ENCODE measurements at regions not wholly inside any gene's neighbourhood (a gene's known extent, or its start where the extent isn't known, plus 50 kb on each side); places are given as distances from the start of the nearest gene placed in this dataset.
"Not testable (repeated sequence)": the region's sequence is repeated elsewhere in the genome, so short reads cannot be mapped to it uniquely, and the experiment has no call there.

DNA sequence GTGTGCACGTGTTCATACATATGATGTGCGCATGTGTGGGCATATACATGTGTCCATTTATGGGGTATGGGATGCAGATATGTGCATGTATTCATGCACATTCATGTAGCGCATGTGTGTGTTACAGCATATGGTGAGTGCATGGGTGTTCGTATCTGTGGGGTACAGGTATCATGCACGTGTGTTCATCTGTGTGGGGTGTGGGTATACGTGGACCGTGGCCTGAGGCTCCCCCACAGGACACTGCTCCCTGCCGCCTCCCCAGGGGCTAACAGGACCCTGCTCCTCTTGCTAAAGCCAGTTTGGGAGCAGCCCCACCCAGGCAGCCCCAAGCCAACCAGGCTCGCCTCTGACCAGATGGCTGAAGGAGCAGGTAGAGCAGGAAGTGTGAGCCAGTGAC is 213.4 kb upstream of the POTEB2 start:
- H3K4me3 ChIP-seq; H3K4me1 ChIP-seq; H3K27ac ChIP-seq; DNase-seq; H3K27me3 ChIP-seq; ATAC-seq; H3K36me3 ChIP-seq (replicated peaks in 1 of 2; ENCODE audit: insufficient read depth in 1 of 2, low read depth in 2 of 2); H3K9me3 ChIP-seq; intact Hi-C loops (cut with DNase I): not testable (repeated sequence)
- WGBS, 2 donors = no CpG with 5 or more reads among the region's 9 CpGs

- DNase-seq; H3K27ac ChIP-seq; H3K4me3 ChIP-seq; H3K36me3 ChIP-seq (replicated peaks in 1 of 2; ENCODE audit: insufficient read depth in 1 of 2, low read depth in 2 of 2); ATAC-seq; H3K9me3 ChIP-seq; H3K4me1 ChIP-seq; H3K27me3 ChIP-seq; intact Hi-C loops (cut with DNase I): not testable (repeated sequence)
- whole genome bisulfite sequencing, 2 donors = no CpG with 5 or more reads among the region's 7 CpGs
These were observed 202.8 kb upstream of the POTEB2 start for GRCh38 chr15:21068917-21069316.

- DNase-seq = not testable (repeated sequence)
- 26 to 53% methylated on average over 2 to 3 of the region's 6 CpGs for WGBS, 2 donors
These were observed 197.4 kb upstream of the POTEB2 start for GRCh38 chr15:21063512-21063911.

DNA sequence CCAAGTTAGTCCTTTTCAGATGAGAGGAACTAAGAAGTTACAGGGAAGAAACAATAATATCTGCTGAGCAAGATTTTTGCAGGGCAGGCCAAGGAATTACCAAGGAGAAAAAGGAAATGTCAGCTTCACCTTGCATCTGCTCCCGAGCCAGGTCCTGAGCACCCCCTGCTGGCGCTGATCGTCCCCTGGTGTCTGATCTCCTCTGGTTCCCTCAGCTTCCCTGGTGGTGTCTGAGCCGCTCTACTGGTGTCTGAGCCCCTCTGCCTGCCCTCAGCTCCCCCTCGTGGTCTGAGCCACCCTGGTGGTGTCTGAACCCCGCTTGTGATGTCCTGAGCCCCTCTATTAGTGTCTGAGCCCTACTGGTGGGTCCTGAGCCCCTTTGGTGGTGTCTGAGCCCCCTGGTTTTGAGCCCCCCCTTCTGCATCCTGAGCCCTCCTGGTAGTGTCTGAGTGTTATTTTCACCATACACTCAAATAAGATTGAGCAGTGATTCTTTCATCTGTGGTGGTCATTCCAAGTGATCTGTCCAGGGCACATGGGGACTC is 196.6 kb upstream of the POTEB2 start:
- H3K4me3 ChIP-seq; H3K27ac ChIP-seq; H3K36me3 ChIP-seq (replicated peaks in 1 of 2; ENCODE audit: insufficient read depth in 1 of 2, low read depth in 2 of 2); H3K4me1 ChIP-seq; H3K27me3 ChIP-seq; intact Hi-C loops (cut with DNase I); ATAC-seq; H3K9me3 ChIP-seq: not testable (repeated sequence)
- DNase-seq = peak in 1 of 4 donors; percentile 5
- 0% methylated on average over 1 of the region's 6 CpGs; no CpG with 5 or more reads in 1 of the 2 donors for WGBS, 2 donors

More at GRCh38 chr15:21063512-21063911, 197.4 kb upstream of the POTEB2 start:
- H3K27ac ChIP-seq; H3K36me3 ChIP-seq (replicated peaks in 1 of 2; ENCODE audit: insufficient read depth in 1 of 2, low read depth in 2 of 2); H3K9me3 ChIP-seq; H3K27me3 ChIP-seq; ATAC-seq; intact Hi-C loops (cut with DNase I); H3K4me3 ChIP-seq; H3K4me1 ChIP-seq: not testable (repeated sequence)

- H3K9me3 ChIP-seq; H3K4me3 ChIP-seq; ATAC-seq; DNase-seq; intact Hi-C loops (cut with DNase I); H3K4me1 ChIP-seq; H3K36me3 ChIP-seq (replicated peaks in 1 of 2; ENCODE audit: insufficient read depth in 1 of 2, low read depth in 2 of 2); H3K27ac ChIP-seq; H3K27me3 ChIP-seq: not testable (repeated sequence)
- no CpG with 5 or more reads among the region's 5 CpGs for WGBS, 2 donors
These were observed 185.8 kb upstream of the POTEB2 start for GRCh38 chr15:21051866-21052265.

DNA sequence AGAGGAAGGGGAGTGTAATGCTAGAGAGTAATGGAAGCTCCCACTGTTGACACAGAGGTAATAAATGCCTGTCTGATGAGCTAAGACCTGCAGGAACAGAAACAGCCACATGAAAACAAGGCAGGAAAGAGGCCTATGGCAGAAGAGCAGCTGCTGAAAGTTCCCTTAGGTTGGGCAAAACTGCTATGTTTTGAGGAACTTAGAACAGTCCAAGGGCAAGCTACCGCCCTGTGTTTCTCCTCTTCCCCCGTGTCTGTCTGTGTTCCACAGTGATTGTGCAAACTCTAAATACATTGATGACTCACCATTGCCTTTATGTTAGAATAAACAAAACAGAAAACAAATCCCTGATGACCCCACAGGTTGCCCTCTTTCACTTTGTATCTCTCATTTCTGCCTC is 165.6 kb upstream of the POTEB2 start:
- ATAC-seq; H3K27me3 ChIP-seq; intact Hi-C loops (cut with DNase I); DNase-seq; H3K4me3 ChIP-seq; H3K4me1 ChIP-seq; H3K27ac ChIP-seq; H3K9me3 ChIP-seq; H3K36me3 ChIP-seq (replicated peaks in 1 of 2; ENCODE audit: insufficient read depth in 1 of 2, low read depth in 2 of 2): not testable (repeated sequence)
- WGBS, 2 donors = no CpG with 5 or more reads among the region's 2 CpGs

- DNase-seq = not testable (repeated sequence)
These were observed 162.9 kb upstream of the POTEB2 start for GRCh38 chr15:21029001-21029400.

GRCh38 chr15:21027942-21028341 is 161.8 kb upstream of the POTEB2 start:
- WGBS, 2 donors = 50% methylated on average over 2 of the region's 9 CpGs; no CpG with 5 or more reads in 1 of the 2 donors
- H3K4me3 ChIP-seq; DNase-seq; H3K27me3 ChIP-seq; H3K27ac ChIP-seq; H3K9me3 ChIP-seq; H3K36me3 ChIP-seq (replicated peaks in 1 of 2; ENCODE audit: insufficient read depth in 1 of 2, low read depth in 2 of 2); ATAC-seq; intact Hi-C loops (cut with DNase I); H3K4me1 ChIP-seq: not testable (repeated sequence)

More at GRCh38 chr15:21029001-21029400, 162.9 kb upstream of the POTEB2 start:
- H3K9me3 ChIP-seq; H3K4me3 ChIP-seq; intact Hi-C loops (cut with DNase I); H3K36me3 ChIP-seq (replicated peaks in 1 of 2; ENCODE audit: insufficient read depth in 1 of 2, low read depth in 2 of 2); H3K27me3 ChIP-seq; H3K27ac ChIP-seq; H3K4me1 ChIP-seq: not testable (repeated sequence)
- peak; percentile 79 for ATAC-seq
- WGBS, 2 donors = 40% methylated on average over 1 of the region's 6 CpGs; no CpG with 5 or more reads in 1 of the 2 donors

GRCh38 chr15:21026848-21027247 is 160.7 kb upstream of the POTEB2 start:
- H3K36me3 ChIP-seq (replicated peaks in 1 of 2; ENCODE audit: insufficient read depth in 1 of 2, low read depth in 2 of 2); H3K27me3 ChIP-seq; H3K9me3 ChIP-seq; H3K4me1 ChIP-seq; intact Hi-C loops (cut with DNase I); H3K27ac ChIP-seq; DNase-seq; H3K4me3 ChIP-seq; ATAC-seq: not testable (repeated sequence)
- WGBS, 2 donors = no CpG with 5 or more reads among the region's 12 CpGs

GRCh38 chr15:21024235-21024987 is 158.3 kb upstream of the POTEB2 start:
- H3K9me3 ChIP-seq; intact Hi-C loops (cut with DNase I); DNase-seq; H3K27ac ChIP-seq; ATAC-seq; H3K4me1 ChIP-seq; H3K4me3 ChIP-seq; H3K27me3 ChIP-seq; H3K36me3 ChIP-seq (replicated peaks in 1 of 2; ENCODE audit: insufficient read depth in 1 of 2, low read depth in 2 of 2): not testable (repeated sequence)
- WGBS, 2 donors = 72% methylated on average over 9 of the region's 18 CpGs; no CpG with 5 or more reads in 1 of the 2 donors

GRCh38 chr15:21018176-21018575 is 152.1 kb upstream of the POTEB2 start:
- H3K4me3 ChIP-seq; H3K27ac ChIP-seq; ATAC-seq; DNase-seq; H3K9me3 ChIP-seq; H3K36me3 ChIP-seq (replicated peaks in 1 of 2; ENCODE audit: insufficient read depth in 1 of 2, low read depth in 2 of 2); H3K4me1 ChIP-seq; intact Hi-C loops (cut with DNase I); H3K27me3 ChIP-seq: not testable (repeated sequence)
- 60% methylated on average over 1 of the region's 11 CpGs; no CpG with 5 or more reads in 1 of the 2 donors for WGBS, 2 donors

- H3K9me3 ChIP-seq; H3K36me3 ChIP-seq (replicated peaks in 1 of 2; ENCODE audit: insufficient read depth in 1 of 2, low read depth in 2 of 2); DNase-seq; H3K4me3 ChIP-seq; H3K27ac ChIP-seq; H3K27me3 ChIP-seq; intact Hi-C loops (cut with DNase I); H3K4me1 ChIP-seq; ATAC-seq: not testable (repeated sequence)
- no CpG with 5 or more reads among the region's 9 CpGs for WGBS, 2 donors
These were observed 151.2 kb upstream of the POTEB2 start for GRCh38 chr15:21017326-21017725.
